A549 (cell line): ENCODE measurements at regions not wholly inside any gene's neighbourhood (a gene's known extent, or its start where the extent isn't known, plus 50 kb on each side); places are given as distances from the start of the nearest gene placed in this dataset.

ENCODE experiments used
- ATAC-seq, 2 experiments: fragments of 200-7000 bp in 1 of 2; fragments of >200 bp in 1 of 2; cut with Nextera tagmentation in 1 of 2; cut with Tn5 transposase in 1 of 2; 3 replicates each; pipeline versions ENCODE4 v1.8.0 to v1.9.1; 2018 to 2020; ENCODE audit warnings: mild to moderate bottlenecking in 1 of 2, moderate library complexity in 1 of 2
- CTCF ChIA-PET: fragments of 300-600 bp; sonication (Branson Sonifier 250); formaldehyde crosslinking; extraction: SDS; loops from one replicate; lab custom pipeline; 2021; ENCODE audit warnings: antibody characterized with exemption, inconsistent platforms; lab: Yijun Ruan, JAX
- POLR2A ChIA-PET: fragments of 350-600 bp; formaldehyde crosslinking; extraction: SDS; loops from one replicate; lab custom pipeline; 2021; ENCODE audit warnings: antibody characterized with exemption, inconsistent platforms; lab: Yijun Ruan, JAX
- DNase-seq, 2 experiments: peaks; one replicate each; pipeline versions ENCODE4 v3.0.0 to v3.0.0-alpha.2; 2011 to 2016; ENCODE audit warnings: low read depth in 1 of 2, low spot score in 1 of 2
- FAIRE-seq: peaks from 2 replicates; lab custom pipeline; 2011; peaks lifted over from hg19 to GRCh38; lab: Jason Lieb, UNC
- H3K27ac ChIP-seq, 2 experiments: fragments of >200 bp; sonication (Bioruptor Twin); formaldehyde crosslinking; 3 replicates each; pipeline ENCODE4 v1.5.1; 2016 to 2017
- H3K4me1 ChIP-seq: fragments of >200 bp; sonication (Bioruptor Twin); formaldehyde crosslinking; 3 replicates; pipeline ENCODE4 v1.6.1; 2016
- H3K4me2 ChIP-seq: fragments of >200 bp; sonication (Bioruptor Twin); formaldehyde crosslinking; 3 replicates; pipeline ENCODE4 v1.6.1; 2016
- H3K4me3 ChIP-seq: fragments of >200 bp; sonication (Bioruptor Twin); formaldehyde crosslinking; 3 replicates; pipeline ENCODE4 v1.5.1; 2016
- H3K9me3 ChIP-seq: fragments of >200 bp; sonication (Bioruptor Twin); formaldehyde crosslinking; 3 replicates; pipeline ENCODE4 v1.6.1; 2016
- BCL3 ChIP-seq: fragments of >200 bp; sonication (Bioruptor Twin); formaldehyde crosslinking; IDR thresholded peaks from 3 replicates; pipeline ENCODE4 v1.6.1; 2016
- BHLHE40 ChIP-seq: IDR thresholded peaks from 2 replicates; pipeline ENCODE4 v1.6.1; 2012; ENCODE audit warnings: low read depth, low read length, inconsistent platforms
- CBX2 ChIP-seq: fragments of 200-600 bp; sonication (generic); IDR thresholded peaks from 2 replicates; pipeline ENCODE4 v1.6.1; 2016; ENCODE audit warnings: low read depth, mild to moderate bottlenecking, borderline replicate concordance
- CEBPB ChIP-seq, 2 experiments: fragments of >200 bp in 1 of 2; sonication (Bioruptor Twin) in 1 of 2; formaldehyde crosslinking in 1 of 2; IDR thresholded peaks; 2 replicates each; pipeline ENCODE4 v1.6.1; 2012 to 2016
- CHD4 ChIP-seq: fragments of 200-600 bp; sonication (generic); IDR thresholded peaks from 2 replicates; pipeline ENCODE4 v1.6.1; 2016; ENCODE audit warnings: antibody characterized with exemption, mild to moderate bottlenecking, borderline replicate concordance
- CTCF ChIP-seq: fragments of >200 bp; sonication (Bioruptor Twin); formaldehyde crosslinking; IDR thresholded peaks from 3 replicates; pipeline ENCODE4 v1.5.1; 2016
- E2F6 ChIP-seq: IDR thresholded peaks from 2 replicates; pipeline ENCODE4 v1.6.1; 2012; ENCODE audit warnings: low read depth, borderline replicate concordance
- EHF ChIP-seq: fragments of 250-450 bp; sonication (Bioruptor Pico); IDR thresholded peaks from 2 replicates; pipeline ENCODE4 v1.5.0; 2020; ENCODE audit warnings: mild to moderate bottlenecking
- EHMT2 ChIP-seq: fragments of 200-600 bp; sonication (generic); IDR thresholded peaks from 2 replicates; pipeline ENCODE4 v1.6.1; 2016; ENCODE audit warnings: antibody characterized with exemption, low read depth, mild to moderate bottlenecking, moderate library complexity
- FOSL2 ChIP-seq, 2 experiments: fragments of 450-650 bp in 1 of 2; fragments of >200 bp in 1 of 2; sonication (Bioruptor Twin) in 1 of 2; formaldehyde crosslinking; IDR thresholded peaks; 2 replicates each; pipeline versions ENCODE4 v1.5.0 to v1.6.1; 2016 to 2020; ENCODE audit warnings: mild to moderate bottlenecking in 1 of 2, moderate library complexity in 1 of 2
- HOXB13 ChIP-seq: fragments of 250-450 bp; sonication (Bioruptor Pico); IDR thresholded peaks from 2 replicates; pipeline ENCODE4 v1.5.0; 2020; ENCODE audit warnings: low read depth, mild to moderate bottlenecking, moderate library complexity
- HOXB5 ChIP-seq: fragments of 250-450 bp; sonication (Bioruptor Pico); IDR thresholded peaks from 2 replicates; pipeline ENCODE4 v1.5.0; 2020; ENCODE audit warnings: mild to moderate bottlenecking, moderate library complexity
- KDM1A ChIP-seq: fragments of 200-600 bp; sonication (generic); IDR thresholded peaks from 2 replicates; pipeline ENCODE4 v1.6.1; 2016; ENCODE audit warnings: low read depth, mild to moderate bottlenecking
- KDM5A ChIP-seq: fragments of 200-600 bp; sonication (generic); IDR thresholded peaks from 2 replicates; pipeline ENCODE4 v1.6.1; 2016; ENCODE audit warnings: antibody characterized with exemption, mild to moderate bottlenecking
- MAFK ChIP-seq: fragments of 450-650 bp; IDR thresholded peaks from 2 replicates; pipeline ENCODE4 v1.6.1; 2014; ENCODE audit not compliant: partially characterized antibody
- MAX ChIP-seq: IDR thresholded peaks from 2 replicates; pipeline ENCODE4 v1.6.1; 2012
- MAZ ChIP-seq: fragments of 150-350 bp; IDR thresholded peaks from 2 replicates; pipeline ENCODE4 v1.6.1; 2014; ENCODE audit warnings: antibody characterized with exemption, low read depth, low read length, borderline replicate concordance
- NPAS2 ChIP-seq: fragments of 250-450 bp; sonication (Bioruptor Pico); IDR thresholded peaks from 2 replicates; pipeline ENCODE4 v1.8.0; 2022; ENCODE audit warnings: mild to moderate bottlenecking, moderate library complexity, borderline replicate concordance
- PHF8 ChIP-seq: fragments of 200-600 bp; sonication (generic); IDR thresholded peaks from 2 replicates; pipeline ENCODE4 v1.6.1; 2016; ENCODE audit warnings: low read depth, mild to moderate bottlenecking, antibody characterized with exemption, moderate library complexity, borderline replicate concordance
- POLR2A ChIP-seq: IDR thresholded peaks from 2 replicates; pipeline ENCODE4 v1.6.1; 2012; ENCODE audit warnings: mild to moderate bottlenecking, low read length
- POLR2AphosphoS2 ChIP-seq: conservative IDR thresholded peaks from 2 replicates; pipeline ENCODE4 v1.6.1; 2012; ENCODE audit warnings: low read length, improper control_type of control experiment, inconsistent platforms
- RARB ChIP-seq: fragments of 250-450 bp; sonication (Bioruptor Pico); IDR thresholded peaks from 2 replicates; pipeline ENCODE4 v1.8.0; 2021; ENCODE audit warnings: mild to moderate bottlenecking, moderate library complexity
- REST ChIP-seq: fragments of 200-600 bp; sonication (generic); IDR thresholded peaks from 2 replicates; pipeline ENCODE4 v1.6.1; 2016; ENCODE audit warnings: antibody characterized with exemption, mild to moderate bottlenecking, moderate library complexity
- RFX5 ChIP-seq: fragments of 450-650 bp; IDR thresholded peaks from 2 replicates; pipeline ENCODE4 v1.7.1; 2014; ENCODE audit warnings: antibody characterized with exemption, mild to moderate bottlenecking, moderate library complexity
- RNF2 ChIP-seq: fragments of 200-600 bp; sonication (generic); IDR thresholded peaks from 2 replicates; pipeline ENCODE4 v1.6.1; 2016; ENCODE audit warnings: low read depth, mild to moderate bottlenecking, antibody characterized with exemption, moderate library complexity, borderline replicate concordance
- SMC3 ChIP-seq: fragments of >200 bp; sonication (Bioruptor Twin); formaldehyde crosslinking; IDR thresholded peaks from 3 replicates; pipeline ENCODE4 v1.6.1; 2018; ENCODE audit warnings: inconsistent platforms
- ZC3H11A ChIP-seq: fragments of 450-650 bp; IDR thresholded peaks from 2 replicates; pipeline ENCODE4 v1.6.1; 2014; ENCODE audit warnings: antibody characterized with exemption, mild to moderate bottlenecking
- ZFP36 ChIP-seq: fragments of 450-650 bp; IDR thresholded peaks from 2 replicates; pipeline ENCODE4 v1.6.1; 2014; ENCODE audit warnings: borderline replicate concordance; ENCODE audit not compliant: partially characterized antibody
- ZNF302 ChIP-seq: fragments of 250-450 bp; sonication (Bioruptor Pico); IDR thresholded peaks from 2 replicates; pipeline ENCODE4 v1.9.0; 2021; ENCODE audit warnings: inconsistent platforms, mild to moderate bottlenecking, moderate library complexity
- ZSCAN20 ChIP-seq: fragments of 250-450 bp; sonication (Bioruptor Pico); IDR thresholded peaks from 2 replicates; pipeline ENCODE4 v1.8.0; 2022; ENCODE audit warnings: mild to moderate bottlenecking, moderate library complexity
- WGBS: methylation state at CpG from one replicate; pipeline ENCODE4 v1.1.6; 2017; ENCODE audit errors: missing lambda C conversion rate; 5-methylcytosine and 5-hydroxymethylcytosine counted together

- ChIA-PET POLR2A (no interaction called here), CTCF (interaction anchor here (0.7 kb wide), 1 partner anchor 10 kb away, joined by 3 read pairs; no protein-coding TSS in a partner anchor)
- DNase-seq (no peak), FAIRE-seq (no peak), ATAC-seq (no peak)
- H3K4me3 ChIP-seq, result no peak overlapping the region
- H3K4me1 ChIP-seq, result no peaks in the 10 kb centered on the region
- H3K9me3 ChIP-seq, result no peaks in the 10 kb centered on the region
- no peak overlapping the region for H3K4me2 ChIP-seq
- no peak overlapping the region for H3K27ac ChIP-seq
- TF ChIP-seq KDM1A, result no peak
- TF ChIP-seq HOXB13 (CRISPR knock-in tag), result no peak
- TF ChIP-seq E2F6, result no peak
- no peak for TF ChIP-seq RFX5
- no peak for TF ChIP-seq MAZ
- no peak for TF ChIP-seq CEBPB (IDR thresholded peaks at IDR 0.05)
- TF ChIP-seq FOSL2 (IDR thresholded peaks at IDR 0.05), result no peak
- TF ChIP-seq FOSL2 (CRISPR knock-in tag; IDR thresholded peaks at IDR 0.05), result no peak
- TF ChIP-seq BCL3, result no peak
- TF ChIP-seq KDM5A, result no peak
- no peak for TF ChIP-seq CHD4
- TF ChIP-seq POLR2A, result no peak
- TF ChIP-seq CTCF, result no peak
- no peak for TF ChIP-seq MAX
- TF ChIP-seq EHMT2, result no peak
- no peak for TF ChIP-seq ZSCAN20 (CRISPR knock-in tag)
- TF ChIP-seq SMC3, result no peak
- TF ChIP-seq NPAS2 (CRISPR knock-in tag), result no peak
Measured at GRCh38 chr18:39589496-39589895, 2023.9 kb upstream of the CELF4 start.

GRCh38 chr18:39587586-39587985 lies 2022.0 kb upstream of the CELF4 start:
- ATAC-seq (no peak), DNase-seq (no peak), FAIRE-seq (no peak)
- no peak overlapping the region for H3K4me3 ChIP-seq
- H3K27ac ChIP-seq, result no peak overlapping the region
- H3K4me2 ChIP-seq, result no peak overlapping the region
- no peak for TF ChIP-seq FOSL2 (IDR thresholded peaks at IDR 0.05)
- TF ChIP-seq FOSL2 (CRISPR knock-in tag; IDR thresholded peaks at IDR 0.05), result no peak
- no peak for TF ChIP-seq PHF8
- TF ChIP-seq RNF2, result no peak
- TF ChIP-seq CHD4, result no peak
- TF ChIP-seq EHF (CRISPR knock-in tag), result no peak
- no peak for TF ChIP-seq MAFK
- no peak for TF ChIP-seq HOXB5
- TF ChIP-seq ZFP36, result no peak
- no peak for TF ChIP-seq RARB
- no peak for TF ChIP-seq ZNF302
- no peak for TF ChIP-seq BHLHE40
- TF ChIP-seq POLR2AphosphoS2, result no peak
- no peak for TF ChIP-seq REST
- TF ChIP-seq CBX2, result no peak
- no peak for TF ChIP-seq ZC3H11A
- H3K9me3 ChIP-seq, result no peaks in the 10 kb centered on the region
- 100% methylated on average over 1 of the region's 1 CpG for WGBS
- POLR2A ChIA-PET, result no interaction called here
- CTCF ChIA-PET, result no interaction called here
- no peaks in the 10 kb centered on the region for H3K4me1 ChIP-seq
